H9 (cell line): ENCODE measurements at regions not wholly inside any gene's neighbourhood (a gene's known extent, or its start where the extent isn't known, plus 50 kb on each side); places are given as distances from the start of the nearest gene placed in this dataset.

ENCODE experiments used
- DNase-seq: peaks from one replicate; pipeline ENCODE4 v3.0.0-alpha.2; 2017
- H2AFZ ChIP-seq: one replicate; pipeline ENCODE4 v1.6.1; 2013; ENCODE audit warnings: mild to moderate bottlenecking, low read length, control low read depth, moderate library complexity
- H2AK5ac ChIP-seq: 2 replicates; pipeline ENCODE4 v1.6.1; 2013; ENCODE audit warnings: low read length, control low read depth, mixed read lengths; ENCODE audit not compliant: insufficient read length
- H2BK120ac ChIP-seq: one replicate; pipeline ENCODE4 v1.6.1; 2013; ENCODE audit warnings: low read depth, mild to moderate bottlenecking, low read length, control low read depth, inconsistent platforms; ENCODE audit not compliant: poor library complexity, severe bottlenecking
- H2BK12ac ChIP-seq: 2 replicates; pipeline ENCODE4 v1.6.1; 2013; ENCODE audit warnings: low read length, control low read depth, mixed read lengths, low read depth; ENCODE audit not compliant: insufficient read length
- H2BK15ac ChIP-seq: 2 replicates; pipeline ENCODE4 v1.6.1; 2013; ENCODE audit warnings: low read depth, low read length, control low read depth
- H2BK20ac ChIP-seq: one replicate; pipeline ENCODE4 v1.6.1; 2013; ENCODE audit warnings: low read depth, mild to moderate bottlenecking, low read length, control low read depth, inconsistent platforms; ENCODE audit not compliant: poor library complexity, severe bottlenecking
- H2BK5ac ChIP-seq: 2 replicates; pipeline ENCODE4 v1.6.1; 2013; ENCODE audit warnings: low read length, control low read depth, mixed read lengths; ENCODE audit not compliant: insufficient read length
- H3K14ac ChIP-seq: 2 replicates; pipeline ENCODE4 v1.6.1; 2013; ENCODE audit warnings: low read length, control low read depth; ENCODE audit not compliant: insufficient read depth
- H3K18ac ChIP-seq: 2 replicates; pipeline ENCODE4 v1.6.1; 2013; ENCODE audit warnings: low read depth, mild to moderate bottlenecking, mixed read lengths, low read length, control low read depth; ENCODE audit not compliant: insufficient read length
- H3K23ac ChIP-seq: 2 replicates; pipeline ENCODE4 v1.6.1; 2013; ENCODE audit warnings: low read length, control low read depth, mixed read lengths, low read depth; ENCODE audit not compliant: insufficient read length
- H3K23me2 ChIP-seq: 2 replicates; pipeline ENCODE4 v1.6.1; 2013; ENCODE audit warnings: low read depth, mild to moderate bottlenecking, mixed read lengths, low read length, control low read depth; ENCODE audit not compliant: insufficient read length, poor library complexity, severe bottlenecking
- H3K27ac ChIP-seq: 2 replicates; pipeline ENCODE4 v1.5.1; 2013; ENCODE audit warnings: low read length, control low read depth, mixed read lengths, low read depth; ENCODE audit not compliant: insufficient read length
- H3K27me3 ChIP-seq: 2 replicates; pipeline ENCODE4 v1.6.1; 2013; ENCODE audit warnings: low read length, control low read depth, inconsistent platforms; ENCODE audit not compliant: insufficient read depth
- H3K4ac ChIP-seq: 2 replicates; pipeline ENCODE4 v1.6.1; 2013; ENCODE audit warnings: low read depth, mild to moderate bottlenecking, control low read depth, inconsistent platforms, low read length, moderate library complexity
- H3K4me1 ChIP-seq: 2 replicates; pipeline ENCODE4 v1.6.1; 2013; ENCODE audit warnings: low read length, control low read depth, inconsistent platforms; ENCODE audit not compliant: insufficient read depth
- H3K4me2 ChIP-seq: 2 replicates; pipeline ENCODE4 v1.6.1; 2013; ENCODE audit warnings: low read length, control low read depth, mixed read lengths; ENCODE audit not compliant: insufficient read length, insufficient read depth
- H3K56ac ChIP-seq: 2 replicates; pipeline ENCODE4 v1.6.1; 2013; ENCODE audit warnings: low read depth, mild to moderate bottlenecking, mixed read lengths, low read length, control low read depth; ENCODE audit not compliant: insufficient read length
- H3K79me1 ChIP-seq: 2 replicates; pipeline ENCODE4 v1.6.1; 2013; ENCODE audit warnings: low read depth, mild to moderate bottlenecking, moderate library complexity, low read length, control low read depth, inconsistent platforms; ENCODE audit not compliant: insufficient read depth, poor library complexity, severe bottlenecking
- H3K79me2 ChIP-seq: 2 replicates; pipeline ENCODE4 v1.6.1; 2013; ENCODE audit warnings: low read length, control low read depth, inconsistent platforms; ENCODE audit not compliant: insufficient read depth
- H3K9ac ChIP-seq: 2 replicates; pipeline ENCODE4 v1.6.1; 2013; ENCODE audit warnings: low read length, control low read depth, mixed read lengths; ENCODE audit not compliant: insufficient read length; ENCODE audit errors: extremely low read depth
- H3K9me3 ChIP-seq: one replicate; pipeline ENCODE4 v1.6.1; 2013; ENCODE audit warnings: low read depth, low read length, inconsistent platforms; ENCODE audit not compliant: control insufficient read depth
- H3T11ph ChIP-seq: one replicate; pipeline ENCODE4 v1.6.1; 2013; ENCODE audit warnings: mild to moderate bottlenecking, low read length, control low read depth, inconsistent platforms
- H4K20me1 ChIP-seq: one replicate; pipeline ENCODE4 v1.6.1; 2013; ENCODE audit not compliant: control insufficient read depth, insufficient read length, insufficient read depth
- H4K5ac ChIP-seq: 2 replicates; pipeline ENCODE4 v1.6.1; 2013; ENCODE audit warnings: low read depth, mild to moderate bottlenecking, mixed read lengths, low read length, control low read depth; ENCODE audit not compliant: insufficient read length
- H4K8ac ChIP-seq: replicated peaks from 2 replicates; pipeline ENCODE4 v1.6.1; 2013; ENCODE audit warnings: low read length, control low read depth, mixed read lengths, low read depth; ENCODE audit not compliant: insufficient read length
- H4K91ac ChIP-seq: 2 replicates; pipeline ENCODE4 v1.6.1; 2013; ENCODE audit warnings: low read depth, mild to moderate bottlenecking, moderate library complexity, mixed read lengths, low read length, control low read depth; ENCODE audit not compliant: insufficient read length
- H3K27ac Mint-ChIP-seq, 3 experiments: 2 replicates in 2 of 3; 3 replicates in 1 of 3; pipeline ENCODE4 v1.8.0; 2020 to 2021; ENCODE audit warnings: mixed read lengths in 3 of 3, mild to moderate bottlenecking in 1 of 3, moderate library complexity in 1 of 3
- H3K27me3 Mint-ChIP-seq: 2 replicates; pipeline ENCODE4 v1.8.0; 2021; ENCODE audit warnings: low read depth, mild to moderate bottlenecking, moderate library complexity, mixed read lengths
- H3K36me3 Mint-ChIP-seq, 3 experiments: 2 replicates in 2 of 3; 3 replicates in 1 of 3; pipeline ENCODE4 v1.8.0; 2020 to 2021; ENCODE audit warnings: low read depth in 3 of 3, mixed read lengths in 3 of 3; ENCODE audit not compliant: insufficient read depth in 1 of 3
- H3K4me1 Mint-ChIP-seq, 2 experiments: 2 replicates each; pipeline ENCODE4 v1.8.0; 2020; ENCODE audit warnings: mixed read lengths in 2 of 2
- H3K4me3 Mint-ChIP-seq, 2 experiments: 2 replicates in 1 of 2; 3 replicates in 1 of 2; pipeline ENCODE4 v1.8.0; 2020 to 2021; ENCODE audit warnings: mild to moderate bottlenecking in 2 of 2, mixed read lengths in 2 of 2, moderate library complexity in 1 of 2
- H3K9me3 Mint-ChIP-seq, 2 experiments: 2 replicates in 1 of 2; 3 replicates in 1 of 2; pipeline ENCODE4 v1.8.0; 2020; ENCODE audit warnings: mild to moderate bottlenecking in 2 of 2, mixed read lengths in 2 of 2, moderate library complexity in 1 of 2
- WGBS: extraction: QIAGEN DNeasy Blood & Tissue Kit; methylation state at CpG from one replicate; pipeline ENCODE4 v1.1.7; 2013; ENCODE audit warnings: missing lambda C conversion rate, low lambda C conversion rate, mixed read lengths; ENCODE audit not compliant: insufficient read length; ENCODE audit errors: extremely low coverage; 5-methylcytosine and 5-hydroxymethylcytosine counted together
- TF ChIP-seq, protein P1 (sequence below): fragments of 200-600 bp; sonication (generic); conservative IDR thresholded peaks from 3 replicates; pipeline ENCODE4 v1.8.0; 2021; ENCODE audit warnings: antibody characterized with exemption, mild to moderate bottlenecking

DNA sequence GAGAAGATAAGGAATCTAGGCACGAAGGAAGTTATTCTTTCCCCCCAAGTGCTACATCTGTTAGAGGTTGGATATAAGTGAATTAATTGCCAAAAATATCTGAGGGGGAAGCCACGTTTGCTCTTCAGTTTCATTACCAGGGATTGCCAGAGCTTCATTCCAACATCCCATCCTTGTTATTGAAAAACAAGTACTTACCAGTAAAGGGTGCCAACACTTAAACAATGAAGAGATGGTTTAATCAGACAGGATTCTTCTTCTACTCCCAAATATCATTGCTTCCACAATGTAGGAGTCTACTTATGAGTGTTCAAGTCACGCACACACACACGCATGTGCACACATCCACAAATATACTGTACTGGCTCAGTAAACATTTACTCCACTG lies 312.4 kb downstream of the RPAP3 start:
- H3K4me2 ChIP-seq, result no peak overlapping the region
- no peaks in the 10 kb centered on the region for H3K23me2 ChIP-seq
- no peak overlapping the region for H3K4ac ChIP-seq
- H2AFZ ChIP-seq, result no peak overlapping the region
- no peak overlapping the region for H2BK120ac ChIP-seq
- H2BK15ac ChIP-seq, result no peak overlapping the region
- no CpG with 5 or more reads among the region's 4 CpGs for WGBS
- H2AK5ac ChIP-seq, result no peak overlapping the region
- H4K20me1 ChIP-seq, result no peaks in the 10 kb centered on the region
- TF ChIP-seq, protein P1, sequence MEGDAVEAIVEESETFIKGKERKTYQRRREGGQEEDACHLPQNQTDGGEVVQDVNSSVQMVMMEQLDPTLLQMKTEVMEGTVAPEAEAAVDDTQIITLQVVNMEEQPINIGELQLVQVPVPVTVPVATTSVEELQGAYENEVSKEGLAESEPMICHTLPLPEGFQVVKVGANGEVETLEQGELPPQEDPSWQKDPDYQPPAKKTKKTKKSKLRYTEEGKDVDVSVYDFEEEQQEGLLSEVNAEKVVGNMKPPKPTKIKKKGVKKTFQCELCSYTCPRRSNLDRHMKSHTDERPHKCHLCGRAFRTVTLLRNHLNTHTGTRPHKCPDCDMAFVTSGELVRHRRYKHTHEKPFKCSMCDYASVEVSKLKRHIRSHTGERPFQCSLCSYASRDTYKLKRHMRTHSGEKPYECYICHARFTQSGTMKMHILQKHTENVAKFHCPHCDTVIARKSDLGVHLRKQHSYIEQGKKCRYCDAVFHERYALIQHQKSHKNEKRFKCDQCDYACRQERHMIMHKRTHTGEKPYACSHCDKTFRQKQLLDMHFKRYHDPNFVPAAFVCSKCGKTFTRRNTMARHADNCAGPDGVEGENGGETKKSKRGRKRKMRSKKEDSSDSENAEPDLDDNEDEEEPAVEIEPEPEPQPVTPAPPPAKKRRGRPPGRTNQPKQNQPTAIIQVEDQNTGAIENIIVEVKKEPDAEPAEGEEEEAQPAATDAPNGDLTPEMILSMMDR, result no peak
- no peak overlapping the region for H4K8ac ChIP-seq
- H3K4me3 Mint-ChIP-seq, result no peak overlapping the region
- H3K27ac ChIP-seq, result no peak overlapping the region
- DNase-seq, result no peak
- peaks cover 14 to 15% of the 10 kb centered on the region in 2 experiments; a peak in 4 of 5 replicates for H3K9me3 Mint-ChIP-seq
- H3K14ac ChIP-seq, result no peak overlapping the region
- H3K18ac ChIP-seq, result no peak overlapping the region
- H2BK5ac ChIP-seq, result no peak overlapping the region
- no peaks in the 10 kb centered on the region for H3K27me3 Mint-ChIP-seq
- H3K79me1 ChIP-seq, result no peaks in the 10 kb centered on the region
- no peak overlapping the region for H3T11ph ChIP-seq
- no peaks in the 10 kb centered on the region for H3K27me3 ChIP-seq
- no peak overlapping the region for H4K5ac ChIP-seq
- H3K4me1 Mint-ChIP-seq, result peaks cover 12 to 16% of the 10 kb centered on the region in 2 experiments
- no peak overlapping the region for H3K9ac ChIP-seq
- no peak overlapping the region for H3K23ac ChIP-seq
- no peak overlapping the region for H3K56ac ChIP-seq
- H3K4me1 ChIP-seq, result no peaks in the 10 kb centered on the region; the same call in 1 of the 2 replicates
- H3K79me2 ChIP-seq, result no peaks in the 10 kb centered on the region
- H2BK12ac ChIP-seq, result no peak overlapping the region
- no peak overlapping the region for H4K91ac ChIP-seq
- no peak overlapping the region for H2BK20ac ChIP-seq
- H3K36me3 Mint-ChIP-seq, result peaks cover 0 to 16% (median 8%) of the 10 kb centered on the region in 3 experiments; a peak in 4 of 7 replicates
- H3K27ac Mint-ChIP-seq, result no peak overlapping the region
- H3K9me3 ChIP-seq, result peaks cover 6% of the 10 kb centered on the region
